AG09309 (cell line): ENCODE measurements at regions not wholly inside any gene's neighbourhood (a gene's known extent, or its start where the extent isn't known, plus 50 kb on each side); places are given as distances from the start of the nearest gene placed in this dataset.

Source experiments
- DNase-seq: peaks from one replicate; pipeline ENCODE4 v3.0.0-alpha.2; 2010; ENCODE audit warnings: low read depth
- H3K4me3 ChIP-seq: 2 replicates; pipeline ENCODE4 v1.5.1; 2011; ENCODE audit warnings: mild to moderate bottlenecking, low read depth, low read length, moderate library complexity; ENCODE audit not compliant: control insufficient read depth
- TF ChIP-seq, protein P1 (sequence below): IDR thresholded peaks from 2 replicates; pipeline ENCODE4 v1.5.1; 2011; ENCODE audit warnings: mild to moderate bottlenecking, low read depth, low read length, inconsistent platforms; ENCODE audit not compliant: insufficient read depth, control insufficient read depth; ENCODE audit errors: missing control alignments

DNA sequence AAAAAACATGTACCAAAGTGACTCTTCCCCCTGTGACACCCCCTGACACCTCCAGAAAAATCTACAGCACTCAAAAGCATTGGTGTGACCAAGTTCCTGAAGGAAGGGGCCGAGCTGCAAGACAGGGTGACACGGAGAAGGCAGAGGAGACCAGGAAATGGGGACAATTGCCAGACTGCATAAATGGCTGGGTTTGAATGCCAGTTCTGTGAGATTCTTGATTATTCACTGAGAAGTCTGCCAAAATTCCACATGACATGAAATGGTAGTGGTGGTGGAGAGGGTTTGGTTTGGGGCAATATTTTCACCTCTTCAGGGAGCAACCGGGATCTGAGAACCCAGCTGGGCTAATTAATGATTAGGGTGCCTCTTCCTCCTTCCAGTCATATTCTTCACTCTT, 178.5 kb downstream of the ARL4C start:
- TF ChIP-seq, protein P1, sequence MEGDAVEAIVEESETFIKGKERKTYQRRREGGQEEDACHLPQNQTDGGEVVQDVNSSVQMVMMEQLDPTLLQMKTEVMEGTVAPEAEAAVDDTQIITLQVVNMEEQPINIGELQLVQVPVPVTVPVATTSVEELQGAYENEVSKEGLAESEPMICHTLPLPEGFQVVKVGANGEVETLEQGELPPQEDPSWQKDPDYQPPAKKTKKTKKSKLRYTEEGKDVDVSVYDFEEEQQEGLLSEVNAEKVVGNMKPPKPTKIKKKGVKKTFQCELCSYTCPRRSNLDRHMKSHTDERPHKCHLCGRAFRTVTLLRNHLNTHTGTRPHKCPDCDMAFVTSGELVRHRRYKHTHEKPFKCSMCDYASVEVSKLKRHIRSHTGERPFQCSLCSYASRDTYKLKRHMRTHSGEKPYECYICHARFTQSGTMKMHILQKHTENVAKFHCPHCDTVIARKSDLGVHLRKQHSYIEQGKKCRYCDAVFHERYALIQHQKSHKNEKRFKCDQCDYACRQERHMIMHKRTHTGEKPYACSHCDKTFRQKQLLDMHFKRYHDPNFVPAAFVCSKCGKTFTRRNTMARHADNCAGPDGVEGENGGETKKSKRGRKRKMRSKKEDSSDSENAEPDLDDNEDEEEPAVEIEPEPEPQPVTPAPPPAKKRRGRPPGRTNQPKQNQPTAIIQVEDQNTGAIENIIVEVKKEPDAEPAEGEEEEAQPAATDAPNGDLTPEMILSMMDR = no peak
- no peak for DNase-seq

DNA sequence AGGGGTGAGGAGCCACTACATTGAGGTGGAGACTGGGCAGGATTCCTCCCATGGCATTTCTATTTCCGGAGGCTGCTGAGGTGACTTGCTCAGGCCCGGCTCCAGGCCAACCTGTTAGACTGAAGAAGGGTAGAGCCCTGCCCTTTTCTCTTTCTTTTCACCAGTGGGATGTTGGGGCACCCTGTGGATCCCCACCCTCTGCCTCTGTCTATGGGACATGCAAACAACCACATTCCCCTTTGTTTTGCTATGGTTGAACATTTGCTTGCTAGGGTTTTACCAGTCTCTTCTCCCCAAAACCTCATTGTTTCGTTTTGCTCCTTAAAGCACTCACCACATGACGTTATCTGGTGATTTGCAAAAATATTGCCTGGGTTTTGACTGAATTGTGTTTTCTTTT, 183.3 kb downstream of the ARL4C start:
- TF ChIP-seq, protein P1 = no peak
- no peak for DNase-seq
- H3K4me3 ChIP-seq = no peak overlapping the region

More for the DNA sequence above, 178.5 kb downstream of the ARL4C start:
- no peak overlapping the region for H3K4me3 ChIP-seq

DNA sequence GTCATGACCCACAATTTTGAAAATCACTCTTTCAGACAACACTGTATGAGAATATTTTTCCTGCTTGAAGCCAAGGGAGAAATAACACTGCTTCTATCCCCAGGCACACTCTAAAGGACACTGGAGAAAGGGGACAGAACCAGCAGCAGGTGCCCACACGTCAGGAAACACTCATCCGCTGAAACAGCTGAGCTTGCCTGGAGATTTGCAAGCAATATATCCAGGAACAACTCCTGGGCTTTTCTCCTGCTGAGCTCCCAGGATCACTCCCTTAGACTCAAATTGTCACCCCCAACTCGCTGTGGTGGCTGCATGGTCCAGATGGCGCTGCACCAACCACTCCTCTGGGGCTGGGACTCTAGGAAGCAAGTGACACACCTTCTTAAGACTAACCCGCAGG, 186.7 kb downstream of the ARL4C start:
- DNase-seq = no peak
- TF ChIP-seq, protein P1 = no peak
- H3K4me3 ChIP-seq = no peak overlapping the region

DNA sequence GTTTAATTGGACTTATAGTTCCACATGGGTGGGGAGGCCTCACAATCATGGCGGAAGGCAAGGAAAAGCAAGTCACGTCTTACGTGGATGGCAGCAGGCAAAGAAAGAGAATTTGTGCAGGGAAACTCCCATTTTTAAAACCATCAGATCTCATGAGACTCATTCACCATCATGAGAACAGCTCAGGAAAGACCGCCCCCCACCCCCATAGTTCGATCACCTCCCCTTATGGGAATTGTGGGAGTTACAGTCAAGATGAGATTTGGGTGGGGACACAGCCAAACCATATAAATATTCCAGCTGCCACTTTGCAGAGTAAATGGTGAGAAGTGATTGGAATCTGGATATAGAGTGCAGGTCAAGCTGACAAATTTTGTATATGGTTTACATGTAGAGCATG, 187.4 kb downstream of the ARL4C start:
- TF ChIP-seq, protein P1 = no peak
- DNase-seq = no peak
- H3K4me3 ChIP-seq = no peak overlapping the region

DNA sequence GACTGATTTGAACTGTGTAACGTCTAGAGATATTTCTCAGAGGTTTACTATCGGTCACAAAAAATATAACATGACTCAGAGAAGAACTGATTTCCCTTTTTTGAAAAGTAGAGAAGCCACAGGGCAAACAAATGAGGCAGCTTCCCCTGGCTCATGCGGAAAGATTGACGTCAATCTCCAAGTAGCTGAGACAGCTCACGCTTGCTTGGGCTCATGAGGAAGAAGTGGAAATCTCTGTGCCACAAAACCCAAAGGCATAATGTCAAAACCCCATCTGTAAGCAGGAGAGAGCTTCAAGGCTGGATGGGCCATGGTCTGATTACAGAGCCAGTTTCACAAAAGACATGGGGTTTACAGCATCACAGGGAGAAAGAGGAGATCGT, 188.1 kb downstream of the ARL4C start:
- no peak overlapping the region for H3K4me3 ChIP-seq
- peak; percentile 77 for DNase-seq

DNA sequence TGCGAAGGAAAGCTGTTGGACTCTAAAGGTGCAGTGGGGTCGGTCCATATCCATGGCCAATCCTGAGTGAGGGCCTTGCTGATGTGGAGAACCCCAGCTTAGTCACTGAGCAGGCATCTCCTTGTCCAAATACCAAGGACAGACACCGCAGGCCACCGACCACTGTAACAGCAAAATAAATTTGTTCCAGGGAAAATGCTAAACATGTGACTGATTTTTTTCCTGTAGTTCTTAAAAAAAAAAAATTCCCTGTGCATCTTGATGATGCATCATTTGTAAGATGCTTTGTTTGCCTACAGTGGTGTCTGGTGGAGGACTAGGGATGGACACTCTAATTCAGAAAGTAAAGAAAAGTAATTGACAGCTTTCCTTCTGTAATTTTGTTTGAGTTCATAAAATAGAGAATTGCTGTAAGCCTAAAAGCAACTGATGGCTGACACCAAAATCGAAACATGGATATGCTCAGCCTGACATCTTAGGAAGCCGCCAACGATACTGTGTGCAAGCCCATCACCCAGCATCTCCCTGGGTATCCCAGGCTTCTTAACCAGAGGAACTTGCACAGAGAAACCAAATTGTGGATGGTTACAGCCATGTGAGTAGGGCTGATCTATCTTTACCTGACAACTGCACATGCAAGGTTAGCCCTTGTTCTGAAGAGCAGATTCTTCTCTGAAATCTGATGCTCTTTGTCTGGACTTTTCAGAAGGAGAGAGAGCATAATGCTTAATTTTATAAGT, 188.6 kb downstream of the ARL4C start:
- no peak overlapping the region for H3K4me3 ChIP-seq
- TF ChIP-seq, protein P1 = peak; percentile 36
- no peak for DNase-seq

More for the DNA sequence above, 188.1 kb downstream of the ARL4C start:
- TF ChIP-seq, protein P1 = no peak
